GM12864 (cell line): ENCODE measurements at regions not wholly inside any gene's neighbourhood (a gene's known extent, or its start where the extent isn't known, plus 50 kb on each side); places are given as distances from the start of the nearest gene placed in this dataset.

ENCODE experiments used
- DNase-seq: peaks from one replicate; pipeline ENCODE4 v3.0.0-alpha.2; 2011; ENCODE audit warnings: low read depth
- H3K4me3 ChIP-seq: 2 replicates; pipeline ENCODE4 v1.5.1; 2011; ENCODE audit warnings: mild to moderate bottlenecking, low read depth, low read length, control low read depth
- TF ChIP-seq, protein P1 (sequence below): IDR thresholded peaks from 2 replicates; pipeline ENCODE4 v1.5.1; 2011; ENCODE audit warnings: low read depth, mild to moderate bottlenecking, moderate library complexity, low read length, control low read depth, inconsistent platforms; ENCODE audit errors: missing control alignments

- TF ChIP-seq, protein P1, sequence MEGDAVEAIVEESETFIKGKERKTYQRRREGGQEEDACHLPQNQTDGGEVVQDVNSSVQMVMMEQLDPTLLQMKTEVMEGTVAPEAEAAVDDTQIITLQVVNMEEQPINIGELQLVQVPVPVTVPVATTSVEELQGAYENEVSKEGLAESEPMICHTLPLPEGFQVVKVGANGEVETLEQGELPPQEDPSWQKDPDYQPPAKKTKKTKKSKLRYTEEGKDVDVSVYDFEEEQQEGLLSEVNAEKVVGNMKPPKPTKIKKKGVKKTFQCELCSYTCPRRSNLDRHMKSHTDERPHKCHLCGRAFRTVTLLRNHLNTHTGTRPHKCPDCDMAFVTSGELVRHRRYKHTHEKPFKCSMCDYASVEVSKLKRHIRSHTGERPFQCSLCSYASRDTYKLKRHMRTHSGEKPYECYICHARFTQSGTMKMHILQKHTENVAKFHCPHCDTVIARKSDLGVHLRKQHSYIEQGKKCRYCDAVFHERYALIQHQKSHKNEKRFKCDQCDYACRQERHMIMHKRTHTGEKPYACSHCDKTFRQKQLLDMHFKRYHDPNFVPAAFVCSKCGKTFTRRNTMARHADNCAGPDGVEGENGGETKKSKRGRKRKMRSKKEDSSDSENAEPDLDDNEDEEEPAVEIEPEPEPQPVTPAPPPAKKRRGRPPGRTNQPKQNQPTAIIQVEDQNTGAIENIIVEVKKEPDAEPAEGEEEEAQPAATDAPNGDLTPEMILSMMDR = no peak
- no peak overlapping the region for H3K4me3 ChIP-seq
- no peak for DNase-seq
Observed at GRCh38 chr7:155918720-155919390, 106.6 kb upstream of the SHH start.

DNA sequence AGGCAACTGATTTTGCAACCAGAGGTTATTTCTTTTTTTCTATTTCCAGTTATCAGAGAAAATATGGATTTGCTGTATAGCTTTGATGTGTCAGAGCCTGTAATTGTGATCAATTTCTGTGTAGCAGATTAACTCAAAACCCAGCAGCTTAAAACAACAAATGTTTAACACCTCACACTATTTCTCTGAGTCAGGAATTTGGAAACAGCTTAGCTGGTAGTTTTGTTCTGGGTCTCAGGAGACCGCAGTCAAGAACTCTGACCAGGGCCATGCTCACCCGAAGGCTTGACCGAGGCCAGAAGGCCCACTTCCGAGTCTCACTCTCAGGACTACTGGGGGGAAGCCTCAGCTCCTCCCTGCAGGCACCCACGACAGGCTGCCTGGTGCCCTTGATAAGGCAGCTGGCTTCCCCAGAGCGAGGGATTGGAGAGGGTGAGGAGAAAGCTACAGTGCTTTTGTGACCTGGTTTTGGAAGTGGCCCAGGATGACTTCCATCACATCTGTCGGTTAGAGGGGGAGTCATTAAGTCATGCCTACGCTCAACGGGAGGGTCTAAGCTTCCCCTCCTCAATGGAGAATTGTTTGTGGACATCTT lies 105.7 kb upstream of the SHH start:
- H3K4me3 ChIP-seq = no peak overlapping the region
- no peak for DNase-seq
- TF ChIP-seq, protein P1 = no peak

DNA sequence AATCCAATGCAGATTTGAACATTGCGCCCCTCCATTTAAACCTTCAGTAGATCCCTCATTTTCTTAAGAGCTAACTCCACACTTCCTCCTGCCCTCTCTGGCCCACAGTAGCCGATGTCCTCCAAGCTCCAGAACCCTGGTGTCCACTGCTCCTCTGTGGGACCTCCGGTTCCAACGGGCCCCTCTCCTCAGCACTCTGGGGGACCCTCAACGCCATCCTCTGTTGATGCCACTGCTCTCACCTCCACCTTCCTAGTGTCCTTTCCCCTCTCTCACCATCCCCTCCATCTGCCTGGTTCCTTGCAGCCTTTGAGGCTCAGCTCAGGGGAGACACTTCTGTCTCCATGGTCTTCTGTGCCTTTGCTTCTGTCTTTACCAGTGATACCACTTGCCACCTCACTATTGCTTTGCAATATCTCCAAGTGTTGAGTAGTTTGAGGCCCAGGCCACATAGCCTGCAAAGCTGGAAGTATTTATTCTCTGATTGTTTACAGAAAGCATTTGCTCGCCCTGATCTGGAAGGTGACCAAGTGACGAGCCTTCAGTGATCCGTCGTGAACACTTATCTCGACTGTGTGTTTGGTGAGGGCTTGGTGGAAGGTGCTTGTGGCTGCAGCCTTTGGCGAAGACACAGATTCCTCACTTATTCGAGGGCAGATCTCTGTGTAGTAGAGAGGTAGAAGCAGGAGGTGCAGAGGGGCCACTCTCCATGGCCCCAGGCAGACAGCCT lies 104.8 kb upstream of the SHH start:
- TF ChIP-seq, protein P1 = no peak
- DNase-seq = no peak
- H3K4me3 ChIP-seq = no peak overlapping the region

- no peak overlapping the region for H3K4me3 ChIP-seq
- TF ChIP-seq, protein P1 = no peak
- DNase-seq = no peak
Observed at GRCh38 chr7:155914341-155914740, 102.1 kb upstream of the SHH start.

DNA sequence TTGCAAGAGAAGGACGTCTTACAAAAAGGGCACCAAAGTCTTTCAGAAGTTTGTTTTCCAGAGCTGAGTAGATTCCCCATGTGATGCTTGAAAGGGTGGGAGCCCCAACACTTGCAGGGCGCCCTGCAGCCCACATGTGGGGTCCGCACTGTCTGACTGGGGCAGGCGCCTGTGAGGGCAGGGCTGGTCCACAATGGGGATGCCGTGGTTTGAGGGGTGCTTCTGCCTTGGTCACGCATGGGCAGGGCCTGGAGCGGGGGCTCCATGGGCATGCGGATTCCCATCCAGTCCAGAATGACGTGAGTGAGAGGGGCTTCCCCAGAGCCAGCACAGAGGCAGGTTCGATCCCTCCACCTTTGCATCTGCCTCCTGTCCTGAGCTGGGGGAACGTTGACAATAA lies 101.5 kb upstream of the SHH start:
- H3K4me3 ChIP-seq = no peak overlapping the region
- TF ChIP-seq, protein P1 = no peak
- DNase-seq = no peak

- H3K4me3 ChIP-seq = no peak overlapping the region
- no peak for DNase-seq
- TF ChIP-seq, protein P1 = no peak
Observed at GRCh38 chr7:155913291-155913690, 101.0 kb upstream of the SHH start.
